Fibroblast of skin of left quadriceps (primary cell): ENCODE measurements at regions not wholly inside any gene's neighbourhood (a gene's known extent, or its start where the extent isn't known, plus 50 kb on each side); places are given as distances from the start of the nearest gene placed in this dataset.
A peak's percentile ranks its signal among the peaks of the same experiment; 100 is the strongest.

ENCODE experiments used
- DNase-seq, 2 experiments: peaks; one replicate each; pipeline ENCODE4 v3.0.0-alpha.2; 2013; ENCODE audit warnings: low read depth in 2 of 2

- DNase-seq = peak; percentile 61 to 65
Observed at GRCh38 chr5:91283899-91284298, 99.2 kb downstream of the ARRDC3 start.

GRCh38 chr5:91283326-91283725, 99.8 kb downstream of the ARRDC3 start:
- DNase-seq = no peak

- DNase-seq = no peak
Observed at GRCh38 chr5:91282210-91282609, 100.9 kb downstream of the ARRDC3 start.

- DNase-seq = peak; percentile 64 to 68
Observed at GRCh38 chr5:91281401-91281800, 101.7 kb downstream of the ARRDC3 start.

GRCh38 chr5:91280362-91281269, 102.5 kb downstream of the ARRDC3 start:
- peak; percentile 94 for DNase-seq

- DNase-seq = no peak
Observed at GRCh38 chr5:91277840-91278239, 105.3 kb downstream of the ARRDC3 start.

- DNase-seq = no peak
Observed at GRCh38 chr5:91277093-91277626, 106.0 kb downstream of the ARRDC3 start.

- DNase-seq = no peak
Observed at GRCh38 chr5:91272858-91273257, 110.3 kb downstream of the ARRDC3 start.

- DNase-seq = no peak
Observed at GRCh38 chr5:91271999-91272398, 111.1 kb downstream of the ARRDC3 start.

GRCh38 chr5:91269198-91269597, 113.9 kb downstream of the ARRDC3 start:
- DNase-seq = no peak

- DNase-seq = peak; percentile 34 to 36
Observed at GRCh38 chr5:91266184-91266705, 116.9 kb downstream of the ARRDC3 start.

- no peak for DNase-seq
Observed at GRCh38 chr5:91264311-91265051, 118.6 kb downstream of the ARRDC3 start.

- DNase-seq = no peak
Observed at GRCh38 chr5:91263898-91264297, 119.2 kb downstream of the ARRDC3 start.

- no peak for DNase-seq
Observed at GRCh38 chr5:91257301-91257700, 125.8 kb downstream of the ARRDC3 start.

GRCh38 chr5:91256142-91256524, 127.0 kb downstream of the ARRDC3 start:
- DNase-seq = no peak

- DNase-seq = no peak
Observed at GRCh38 chr5:91255396-91256141, 127.5 kb downstream of the ARRDC3 start.

GRCh38 chr5:91252916-91253315, 130.2 kb downstream of the ARRDC3 start:
- DNase-seq = no peak

GRCh38 chr5:91245871-91246270, 137.2 kb downstream of the ARRDC3 start:
- no peak for DNase-seq

- no peak for DNase-seq
Observed at GRCh38 chr5:91245074-91245452, 138.1 kb downstream of the ARRDC3 start.

- no peak for DNase-seq
Observed at GRCh38 chr5:91244380-91245073, 138.6 kb downstream of the ARRDC3 start.

GRCh38 chr5:91243852-91244251, 139.3 kb downstream of the ARRDC3 start:
- DNase-seq = no peak
